ENCODE measurements at regions not wholly inside any gene's neighbourhood (a gene's known extent, or its start where the extent isn't known, plus 50 kb on each side); places are given as distances from the start of the nearest gene placed in this dataset.

DNA sequence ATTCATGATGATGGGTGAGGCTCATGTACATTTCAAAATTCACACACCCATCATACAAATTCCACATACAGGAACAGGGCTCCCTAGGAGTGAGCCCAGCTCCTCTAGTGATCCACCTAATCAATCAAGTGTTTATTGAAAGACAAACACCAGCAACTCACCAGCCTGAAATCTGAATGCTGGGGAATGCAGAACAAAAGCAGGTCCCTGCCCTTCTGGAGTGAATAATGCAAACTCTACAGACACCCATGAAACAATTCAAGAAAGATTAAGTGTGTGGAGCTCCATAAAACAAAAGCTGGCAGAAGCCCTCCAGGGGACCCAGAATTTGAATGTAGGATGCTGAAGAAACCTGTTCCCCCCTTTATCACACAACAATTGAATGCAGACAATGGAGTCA lies 396.7 kb upstream of the JARID2 start (continued):
- TF ChIP-seq, protein P1, sequence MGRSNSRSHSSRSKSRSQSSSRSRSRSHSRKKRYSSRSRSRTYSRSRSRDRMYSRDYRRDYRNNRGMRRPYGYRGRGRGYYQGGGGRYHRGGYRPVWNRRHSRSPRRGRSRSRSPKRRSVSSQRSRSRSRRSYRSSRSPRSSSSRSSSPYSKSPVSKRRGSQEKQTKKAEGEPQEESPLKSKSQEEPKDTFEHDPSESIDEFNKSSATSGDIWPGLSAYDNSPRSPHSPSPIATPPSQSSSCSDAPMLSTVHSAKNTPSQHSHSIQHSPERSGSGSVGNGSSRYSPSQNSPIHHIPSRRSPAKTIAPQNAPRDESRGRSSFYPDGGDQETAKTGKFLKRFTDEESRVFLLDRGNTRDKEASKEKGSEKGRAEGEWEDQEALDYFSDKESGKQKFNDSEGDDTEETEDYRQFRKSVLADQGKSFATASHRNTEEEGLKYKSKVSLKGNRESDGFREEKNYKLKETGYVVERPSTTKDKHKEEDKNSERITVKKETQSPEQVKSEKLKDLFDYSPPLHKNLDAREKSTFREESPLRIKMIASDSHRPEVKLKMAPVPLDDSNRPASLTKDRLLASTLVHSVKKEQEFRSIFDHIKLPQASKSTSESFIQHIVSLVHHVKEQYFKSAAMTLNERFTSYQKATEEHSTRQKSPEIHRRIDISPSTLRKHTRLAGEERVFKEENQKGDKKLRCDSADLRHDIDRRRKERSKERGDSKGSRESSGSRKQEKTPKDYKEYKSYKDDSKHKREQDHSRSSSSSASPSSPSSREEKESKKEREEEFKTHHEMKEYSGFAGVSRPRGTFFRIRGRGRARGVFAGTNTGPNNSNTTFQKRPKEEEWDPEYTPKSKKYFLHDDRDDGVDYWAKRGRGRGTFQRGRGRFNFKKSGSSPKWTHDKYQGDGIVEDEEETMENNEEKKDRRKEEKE (IDR thresholded peaks at IDR 0.05): no peak
- no peak for TF ChIP-seq GATAD2B (conservative IDR thresholded peaks at IDR 0.05; ENCODE audit: low read depth)
- TF ChIP-seq, protein P2, sequence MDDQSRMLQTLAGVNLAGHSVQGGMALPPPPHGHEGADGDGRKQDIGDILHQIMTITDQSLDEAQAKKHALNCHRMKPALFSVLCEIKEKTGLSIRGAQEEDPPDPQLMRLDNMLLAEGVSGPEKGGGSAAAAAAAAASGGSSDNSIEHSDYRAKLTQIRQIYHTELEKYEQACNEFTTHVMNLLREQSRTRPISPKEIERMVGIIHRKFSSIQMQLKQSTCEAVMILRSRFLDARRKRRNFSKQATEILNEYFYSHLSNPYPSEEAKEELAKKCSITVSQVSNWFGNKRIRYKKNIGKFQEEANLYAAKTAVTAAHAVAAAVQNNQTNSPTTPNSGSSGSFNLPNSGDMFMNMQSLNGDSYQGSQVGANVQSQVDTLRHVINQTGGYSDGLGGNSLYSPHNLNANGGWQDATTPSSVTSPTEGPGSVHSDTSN (IDR thresholded peaks at IDR 0.05; ENCODE audit: insufficient replicate concordance, low read depth, low read length): no peak
- TF ChIP-seq, protein P3, sequence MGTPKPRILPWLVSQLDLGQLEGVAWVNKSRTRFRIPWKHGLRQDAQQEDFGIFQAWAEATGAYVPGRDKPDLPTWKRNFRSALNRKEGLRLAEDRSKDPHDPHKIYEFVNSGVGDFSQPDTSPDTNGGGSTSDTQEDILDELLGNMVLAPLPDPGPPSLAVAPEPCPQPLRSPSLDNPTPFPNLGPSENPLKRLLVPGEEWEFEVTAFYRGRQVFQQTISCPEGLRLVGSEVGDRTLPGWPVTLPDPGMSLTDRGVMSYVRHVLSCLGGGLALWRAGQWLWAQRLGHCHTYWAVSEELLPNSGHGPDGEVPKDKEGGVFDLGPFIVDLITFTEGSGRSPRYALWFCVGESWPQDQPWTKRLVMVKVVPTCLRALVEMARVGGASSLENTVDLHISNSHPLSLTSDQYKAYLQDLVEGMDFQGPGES (IDR thresholded peaks at IDR 0.05): no peak
- no peak for TF ChIP-seq JUNB (IDR thresholded peaks at IDR 0.05)

DNA sequence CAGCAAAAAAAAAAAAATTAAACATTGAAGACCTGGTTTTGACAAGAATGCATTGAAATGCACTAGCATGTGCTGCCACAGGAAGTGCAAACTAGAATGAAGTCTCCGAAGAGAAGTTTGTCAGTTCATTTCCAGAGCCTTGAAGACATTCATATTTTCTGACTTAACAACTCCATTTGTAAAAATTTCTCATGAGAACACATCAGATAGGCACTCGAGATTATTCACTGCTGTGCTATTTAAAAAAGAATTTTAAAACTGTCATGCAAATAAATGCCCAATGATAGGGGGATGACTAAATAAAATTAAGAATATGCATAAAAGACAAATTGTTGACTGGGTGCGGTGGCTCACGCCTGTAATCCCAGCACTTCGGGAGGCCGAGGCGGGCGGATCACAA lies 394.6 kb upstream of the JARID2 start:
- intact Hi-C loops (cut with micrococcal nuclease; ENCODE audit: unreplicated experiment) (no loop called here), in situ Hi-C loops (cut with MboI) (no loop called here)
- Histone ChIP-seq H2AFZ (ENCODE audit: control insufficient read depth, low read depth, low read length) (no peak overlapping the region), H3K79me2 (ENCODE audit: control insufficient read depth, insufficient read depth, low read length) (no peaks in the 10 kb centered on the region), H3K4me3 (no peak overlapping the region), H3K27me3 (replicated peaks in 1 of 2; ENCODE audit: control insufficient read depth in 2 of 2, insufficient read depth in 2 of 2, low read length in 1 of 2) (no peaks in the 10 kb centered on the region), H3K9me3 (replicated peaks; ENCODE audit: control insufficient read depth, insufficient read depth, low read length) (no peaks in the 10 kb centered on the region), H3K4me1 (ENCODE audit: control insufficient read depth, insufficient read depth, low read length) (no peaks in the 10 kb centered on the region), H3K36me3 (ENCODE audit: control insufficient read depth in 2 of 2, insufficient read depth in 2 of 2, low read length in 1 of 2) (no peaks in the 10 kb centered on the region), H4K20me1 (ENCODE audit: control insufficient read depth, insufficient read depth) (no peaks in the 10 kb centered on the region), H3K9ac (ENCODE audit: control insufficient read depth, insufficient read depth, low read length) (no peak overlapping the region), H3K4me2 (ENCODE audit: control insufficient read depth, insufficient read depth) (no peak overlapping the region), H3K27ac (ENCODE audit: control insufficient read depth, insufficient read depth) (no peak overlapping the region)
- POLR2A ChIA-PET: no interaction called here
- FAIRE-seq: no peak
- WGBS (ENCODE audit: insufficient coverage, insufficient replicate concordance, low lambda C conversion rate, missing lambda C conversion rate): 70% methylated on average over 7 of the region's 8 CpGs
- no peak for DNase-seq (ENCODE audit: low read depth, low spot score)
- CTCF ChIA-PET: no interaction called here
- no TSS peak for BruUV-seq (replicated peaks)
- SMC1A ChIA-PET (ENCODE audit: uncharacterized antibody, unreplicated experiment): no interaction called here
- no peak for ATAC-seq
- RAD21 ChIA-PET (ENCODE audit: unreplicated experiment): no interaction called here
- TF ChIP-seq PML (IDR thresholded peaks at IDR 0.05; ENCODE audit: low read length): no peak
- TF ChIP-seq, protein P4, sequence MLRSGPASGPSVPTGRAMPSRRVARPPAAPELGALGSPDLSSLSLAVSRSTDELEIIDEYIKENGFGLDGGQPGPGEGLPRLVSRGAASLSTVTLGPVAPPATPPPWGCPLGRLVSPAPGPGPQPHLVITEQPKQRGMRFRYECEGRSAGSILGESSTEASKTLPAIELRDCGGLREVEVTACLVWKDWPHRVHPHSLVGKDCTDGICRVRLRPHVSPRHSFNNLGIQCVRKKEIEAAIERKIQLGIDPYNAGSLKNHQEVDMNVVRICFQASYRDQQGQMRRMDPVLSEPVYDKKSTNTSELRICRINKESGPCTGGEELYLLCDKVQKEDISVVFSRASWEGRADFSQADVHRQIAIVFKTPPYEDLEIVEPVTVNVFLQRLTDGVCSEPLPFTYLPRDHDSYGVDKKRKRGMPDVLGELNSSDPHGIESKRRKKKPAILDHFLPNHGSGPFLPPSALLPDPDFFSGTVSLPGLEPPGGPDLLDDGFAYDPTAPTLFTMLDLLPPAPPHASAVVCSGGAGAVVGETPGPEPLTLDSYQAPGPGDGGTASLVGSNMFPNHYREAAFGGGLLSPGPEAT (IDR thresholded peaks at IDR 0.05; ENCODE audit: low read depth): no peak
- no peak for TF ChIP-seq ZNF24 (IDR thresholded peaks at IDR 0.05)
- no peak for TF ChIP-seq GATAD2B (conservative IDR thresholded peaks at IDR 0.05; ENCODE audit: low read depth)
- TF ChIP-seq RUNX3 (IDR thresholded peaks at IDR 0.05; ENCODE audit: low read length): no peak
- TF ChIP-seq SMARCA5 (IDR thresholded peaks at IDR 0.05): no peak
- TF ChIP-seq SREBF2 (IDR thresholded peaks at IDR 0.05; ENCODE audit: low read length): no peak
- TF ChIP-seq, protein P5, sequence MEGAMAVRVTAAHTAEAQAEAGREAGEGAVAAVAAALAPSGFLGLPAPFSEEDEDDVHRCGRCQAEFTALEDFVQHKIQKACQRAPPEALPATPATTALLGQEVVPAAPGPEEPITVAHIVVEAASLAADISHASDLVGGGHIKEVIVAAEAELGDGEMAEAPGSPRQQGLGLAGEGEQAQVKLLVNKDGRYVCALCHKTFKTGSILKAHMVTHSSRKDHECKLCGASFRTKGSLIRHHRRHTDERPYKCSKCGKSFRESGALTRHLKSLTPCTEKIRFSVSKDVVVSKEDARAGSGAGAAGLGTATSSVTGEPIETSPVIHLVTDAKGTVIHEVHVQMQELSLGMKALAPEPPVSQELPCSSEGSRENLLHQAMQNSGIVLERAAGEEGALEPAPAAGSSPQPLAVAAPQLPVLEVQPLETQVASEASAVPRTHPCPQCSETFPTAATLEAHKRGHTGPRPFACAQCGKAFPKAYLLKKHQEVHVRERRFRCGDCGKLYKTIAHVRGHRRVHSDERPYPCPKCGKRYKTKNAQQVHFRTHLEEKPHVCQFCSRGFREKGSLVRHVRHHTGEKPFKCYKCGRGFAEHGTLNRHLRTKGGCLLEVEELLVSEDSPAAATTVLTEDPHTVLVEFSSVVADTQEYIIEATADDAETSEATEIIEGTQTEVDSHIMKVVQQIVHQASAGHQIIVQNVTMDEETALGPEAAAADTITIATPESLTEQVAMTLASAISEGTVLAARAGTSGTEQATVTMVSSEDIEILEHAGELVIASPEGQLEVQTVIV (IDR thresholded peaks at IDR 0.05; ENCODE audit: borderline replicate concordance, partially characterized antibody): no peak
- no peak for TF ChIP-seq CHD2 (IDR thresholded peaks at IDR 0.05; ENCODE audit: borderline replicate concordance, low read depth, low read length)

All from GM12878 (cell line).